Brain microvascular endothelial cell (primary cell): ENCODE measurements at regions not wholly inside any gene's neighbourhood (a gene's known extent, or its start where the extent isn't known, plus 50 kb on each side); places are given as distances from the start of the nearest gene placed in this dataset.

ENCODE experiments used
- DNase-seq: peaks from one replicate; pipeline ENCODE4 v3.0.0-alpha.2; 2020
- H3K27ac ChIP-seq: fragments of 250-450 bp; sonication (Bioruptor Pico); 2 replicates; pipeline ENCODE4 v1.5.1; 2020; ENCODE audit warnings: mild to moderate bottlenecking, moderate library complexity
- H3K27me3 ChIP-seq: fragments of 250-450 bp; sonication (Bioruptor Pico); replicated peaks from 2 replicates; pipeline ENCODE4 v1.5.1; 2020; ENCODE audit warnings: mild to moderate bottlenecking
- H3K36me3 ChIP-seq: fragments of 250-450 bp; sonication (Bioruptor Pico); replicated peaks from 2 replicates; pipeline ENCODE4 v1.5.1; 2020; ENCODE audit warnings: mild to moderate bottlenecking
- H3K4me3 ChIP-seq: 2 replicates; pipeline ENCODE4 v1.5.1; 2011; ENCODE audit warnings: low read depth, mild to moderate bottlenecking, control low read depth, low read length, moderate library complexity
- in situ Hi-C: cut with HindIII; loops from 2 replicates; pipeline ENCODE4 v1.10.0; 2017; ENCODE audit warnings: low sequenced_read_pairs, low pct_ligation_motif_present
- TF ChIP-seq, protein P1 (sequence below): IDR thresholded peaks from 2 replicates; pipeline ENCODE4 v1.5.1; 2011; ENCODE audit warnings: low read depth, mild to moderate bottlenecking, moderate library complexity, low read length, control low read depth, inconsistent platforms; ENCODE audit errors: missing control alignments

DNA sequence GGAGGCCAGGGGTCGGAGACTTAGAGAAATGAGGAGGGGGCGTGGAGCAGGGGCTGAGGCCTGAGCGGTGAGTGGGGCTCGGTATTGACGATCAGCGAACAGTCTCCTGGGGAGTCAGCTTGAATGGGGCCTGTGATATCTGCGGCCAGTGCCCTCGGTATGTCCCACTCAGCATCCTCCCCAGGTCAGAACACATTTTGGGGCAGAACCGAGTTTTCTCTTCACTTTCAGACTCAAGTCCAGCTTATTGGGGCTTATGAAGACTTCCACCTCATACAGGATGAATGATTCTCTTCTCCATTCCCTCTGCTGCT, 82.6 kb downstream of the RRM2 start:
- Histone ChIP-seq H3K36me3 (no peaks in the 10 kb centered on the region), H3K27ac (no peak overlapping the region), H3K4me3 (no peak overlapping the region), H3K27me3 (no peaks in the 10 kb centered on the region)
- DNase-seq: no peak
- in situ Hi-C loops: no loop called here
- TF ChIP-seq, protein P1, sequence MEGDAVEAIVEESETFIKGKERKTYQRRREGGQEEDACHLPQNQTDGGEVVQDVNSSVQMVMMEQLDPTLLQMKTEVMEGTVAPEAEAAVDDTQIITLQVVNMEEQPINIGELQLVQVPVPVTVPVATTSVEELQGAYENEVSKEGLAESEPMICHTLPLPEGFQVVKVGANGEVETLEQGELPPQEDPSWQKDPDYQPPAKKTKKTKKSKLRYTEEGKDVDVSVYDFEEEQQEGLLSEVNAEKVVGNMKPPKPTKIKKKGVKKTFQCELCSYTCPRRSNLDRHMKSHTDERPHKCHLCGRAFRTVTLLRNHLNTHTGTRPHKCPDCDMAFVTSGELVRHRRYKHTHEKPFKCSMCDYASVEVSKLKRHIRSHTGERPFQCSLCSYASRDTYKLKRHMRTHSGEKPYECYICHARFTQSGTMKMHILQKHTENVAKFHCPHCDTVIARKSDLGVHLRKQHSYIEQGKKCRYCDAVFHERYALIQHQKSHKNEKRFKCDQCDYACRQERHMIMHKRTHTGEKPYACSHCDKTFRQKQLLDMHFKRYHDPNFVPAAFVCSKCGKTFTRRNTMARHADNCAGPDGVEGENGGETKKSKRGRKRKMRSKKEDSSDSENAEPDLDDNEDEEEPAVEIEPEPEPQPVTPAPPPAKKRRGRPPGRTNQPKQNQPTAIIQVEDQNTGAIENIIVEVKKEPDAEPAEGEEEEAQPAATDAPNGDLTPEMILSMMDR: no peak

DNA sequence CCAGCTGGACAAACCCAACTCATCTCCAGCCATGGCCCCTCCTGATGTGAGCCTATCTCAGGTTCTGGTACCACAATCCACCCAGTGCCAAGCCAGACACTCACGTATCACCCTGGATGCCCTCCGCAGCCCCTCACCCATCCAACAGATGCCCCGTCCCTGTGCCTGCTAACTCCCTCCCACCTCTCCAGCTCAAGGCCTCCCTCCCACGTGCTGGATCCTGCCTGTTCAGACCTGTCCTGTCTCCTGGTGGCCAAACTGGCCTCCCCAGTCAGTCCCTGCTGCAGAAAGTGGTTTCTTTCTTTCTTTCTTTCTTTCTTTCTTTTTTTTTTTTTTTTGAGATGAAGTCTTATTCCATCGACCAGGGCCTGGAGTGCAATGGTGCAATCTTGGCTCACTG, 86.2 kb downstream of the RRM2 start:
- TF ChIP-seq, protein P1: no peak
- in situ Hi-C loops: no loop called here
- Histone ChIP-seq H3K27me3 (no peaks in the 10 kb centered on the region), H3K36me3 (no peaks in the 10 kb centered on the region), H3K4me3 (no peak overlapping the region), H3K27ac (no peak overlapping the region)
- DNase-seq: no peak

DNA sequence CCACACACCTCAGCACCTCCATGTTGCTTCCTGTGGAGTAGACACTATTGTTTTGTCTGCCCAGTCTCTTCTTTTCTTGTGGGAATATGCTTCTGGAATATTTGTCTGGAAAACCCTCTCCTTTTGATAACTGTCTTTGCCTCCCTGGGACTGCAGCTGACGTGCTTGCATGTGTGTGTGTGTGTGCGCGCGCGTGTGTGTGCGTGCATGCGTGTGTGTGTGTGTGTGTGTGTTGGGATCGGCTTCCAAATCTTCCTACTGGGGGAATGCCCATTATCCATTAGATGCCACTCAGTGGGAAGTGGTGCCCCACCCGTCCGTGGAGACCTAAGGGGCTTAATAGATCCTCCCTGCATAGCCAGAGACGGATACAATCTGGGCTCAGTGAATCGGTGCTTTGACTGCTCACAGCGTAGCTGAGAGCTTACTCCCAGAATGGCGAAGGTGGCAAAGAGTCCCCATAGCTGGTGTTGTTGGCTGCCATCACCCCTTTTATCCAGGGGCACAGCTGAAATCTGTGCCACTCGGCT, 86.9 kb downstream of the RRM2 start:
- no peaks in the 10 kb centered on the region for H3K36me3 ChIP-seq
- in situ Hi-C loops: no loop called here
- TF ChIP-seq, protein P1: no peak
- H3K4me3 ChIP-seq: no peak overlapping the region
- no peak overlapping the region for H3K27ac ChIP-seq
- H3K27me3 ChIP-seq: no peaks in the 10 kb centered on the region
- DNase-seq: no peak

DNA sequence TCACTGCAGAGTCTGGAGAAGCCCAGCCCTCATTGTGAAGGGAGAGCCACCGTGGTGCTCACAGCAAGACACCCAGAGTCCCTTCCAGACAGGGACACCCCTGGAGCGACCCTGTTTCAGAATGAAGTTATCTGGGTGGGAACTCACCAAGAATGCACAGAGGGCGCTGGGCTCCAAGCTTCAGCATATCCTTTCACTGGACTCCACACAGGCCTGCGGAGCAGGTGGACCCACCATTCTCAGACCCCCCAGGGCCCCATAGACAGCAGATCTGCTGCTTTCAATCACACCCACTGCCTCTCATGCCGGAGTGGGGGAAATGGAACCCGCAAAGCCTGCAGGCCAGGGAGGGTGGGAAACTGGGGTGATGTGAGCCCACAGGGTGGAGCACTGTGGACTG, 87.8 kb downstream of the RRM2 start:
- H3K27me3 ChIP-seq: no peaks in the 10 kb centered on the region
- no peak overlapping the region for H3K27ac ChIP-seq
- no peak for DNase-seq
- no peaks in the 10 kb centered on the region for H3K36me3 ChIP-seq
- no peak overlapping the region for H3K4me3 ChIP-seq
- TF ChIP-seq, protein P1: no peak
- in situ Hi-C loops: no loop called here

DNA sequence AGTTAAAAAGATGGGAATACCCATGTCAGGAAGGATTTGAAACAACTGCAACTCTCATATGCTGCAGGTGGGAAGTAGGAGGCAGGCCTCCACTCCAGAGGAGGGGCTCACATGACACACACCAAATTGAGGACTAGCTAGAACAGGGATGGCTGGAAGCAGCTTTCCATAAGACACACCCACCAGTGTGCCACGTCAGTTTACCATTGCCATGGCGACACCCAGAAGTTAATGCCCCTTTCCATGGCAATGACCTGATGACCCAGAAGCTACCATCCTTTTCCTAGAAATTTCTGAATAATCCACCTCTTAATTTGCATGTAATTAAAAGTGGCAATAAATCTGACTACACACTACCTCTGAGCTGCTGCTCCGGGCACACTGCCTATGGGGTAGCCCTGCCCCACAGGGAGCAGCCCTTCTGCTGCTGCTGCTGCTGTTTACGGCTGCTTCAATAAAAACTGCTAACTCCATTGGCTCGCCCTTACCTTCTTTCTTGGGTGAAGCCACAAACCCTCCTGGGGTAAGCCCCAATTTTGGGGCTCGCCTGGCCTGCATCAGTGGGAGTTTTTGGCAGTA, 89.4 kb downstream of the RRM2 start:
- DNase-seq: no peak
- TF ChIP-seq, protein P1: no peak
- H3K4me3 ChIP-seq: no peak overlapping the region
- no peak overlapping the region for H3K27ac ChIP-seq
- in situ Hi-C loops: no loop called here
- H3K36me3 ChIP-seq: no peaks in the 10 kb centered on the region
- H3K27me3 ChIP-seq: no peaks in the 10 kb centered on the region

DNA sequence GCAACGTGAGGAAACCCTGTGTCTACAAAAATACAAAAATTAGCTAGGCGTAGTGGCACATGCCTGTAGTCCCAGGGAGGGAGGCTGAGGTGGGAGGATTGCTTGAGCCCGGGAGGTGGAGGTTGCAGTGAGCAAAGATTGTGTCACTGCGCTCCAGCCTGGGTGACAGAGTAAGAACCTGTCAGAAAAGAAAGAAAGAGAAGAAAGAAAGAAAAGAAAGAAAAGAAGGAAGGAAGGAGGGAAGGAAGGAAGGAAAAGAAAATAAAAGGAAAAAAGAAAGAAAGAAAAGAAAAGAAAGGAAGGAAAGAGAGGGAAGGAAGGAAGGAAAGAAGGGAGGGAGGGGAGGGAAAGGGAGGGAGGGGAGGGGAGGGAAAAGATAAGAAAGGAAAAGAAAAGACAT, 89.9 kb upstream of the HPCAL1 start:
- Histone ChIP-seq H3K27ac (no peak overlapping the region), H3K4me3 (no peak overlapping the region), H3K36me3 (no peaks in the 10 kb centered on the region), H3K27me3 (no peaks in the 10 kb centered on the region)
- TF ChIP-seq, protein P1: no peak
- in situ Hi-C loops: no loop called here
- no peak for DNase-seq
